ENCODE measurements at regions not wholly inside any gene's neighbourhood (a gene's known extent, or its start where the extent isn't known, plus 50 kb on each side); places are given as distances from the start of the nearest gene placed in this dataset.

- Histone ChIP-seq H3K4me2 (ENCODE audit: control insufficient read depth, extremely low read depth, insufficient read depth, low read depth, low read length) (no peak overlapping the region), H3K27ac (ENCODE audit: control insufficient read depth, insufficient read depth, low read length) (no peak overlapping the region), H3K9me1 (ENCODE audit: control insufficient read depth, extremely low read depth, insufficient read depth, low read length) (no peaks in the 10 kb centered on the region), H3K27me3 (ENCODE audit: control insufficient read depth, extremely low read depth, insufficient read depth, low read length) (no peaks in the 10 kb centered on the region), H2AFZ (ENCODE audit: control insufficient read depth, low read length) (no peak overlapping the region), H3K9ac (ENCODE audit: control insufficient read depth, extremely low read depth, insufficient read depth, low read length) (no peak overlapping the region), H3K4me1 (ENCODE audit: control insufficient read depth, extremely low read depth, insufficient read depth, low read length) (peaks cover 15% of the 10 kb centered on the region), H3K4me3 (ENCODE audit: control insufficient read depth in 2 of 3, extremely low read depth in 1 of 3, insufficient read depth in 2 of 3, low read depth in 1 of 3, low read length in 3 of 3) (no peak overlapping the region), H3K36me3 (ENCODE audit: control insufficient read depth in 2 of 2, extremely low read depth in 1 of 2, insufficient read depth in 2 of 2, low read length in 2 of 2) (no peaks in the 10 kb centered on the region), H3K79me2 (ENCODE audit: control insufficient read depth, insufficient read depth, low read length) (no peaks in the 10 kb centered on the region), H3K9me3 (ENCODE audit: control insufficient read depth, low read depth, low read length) (no peaks in the 10 kb centered on the region), H4K20me1 (ENCODE audit: control insufficient read depth, extremely low read depth, insufficient read depth, low read length) (no peaks in the 10 kb centered on the region)
- no peak for TF ChIP-seq CTCF (optimal IDR thresholded peaks at IDR 0.05 in 1 of 3, IDR thresholded peaks at IDR 0.05 in 1 of 3, conservative IDR thresholded peaks at IDR 0.05 in 1 of 3; ENCODE audit: extremely low read depth in 1 of 3, insufficient read depth in 2 of 3, low read length in 3 of 3)
- no peak for TF ChIP-seq EZH2 (IDR thresholded peaks at IDR 0.05; ENCODE audit: low read length)
- DNase-seq (ENCODE audit: low read depth, low spot score) (no peak), FAIRE-seq (no peak)
- dilution Hi-C loops (cut with MboI; ENCODE audit: extremely low pct_ligation_motif_present, low sequenced_read_pairs), result no loop called here
Observed at GRCh38 chr5:54637654-54638053, 120.1 kb downstream of the SNX18 start.

DNA sequence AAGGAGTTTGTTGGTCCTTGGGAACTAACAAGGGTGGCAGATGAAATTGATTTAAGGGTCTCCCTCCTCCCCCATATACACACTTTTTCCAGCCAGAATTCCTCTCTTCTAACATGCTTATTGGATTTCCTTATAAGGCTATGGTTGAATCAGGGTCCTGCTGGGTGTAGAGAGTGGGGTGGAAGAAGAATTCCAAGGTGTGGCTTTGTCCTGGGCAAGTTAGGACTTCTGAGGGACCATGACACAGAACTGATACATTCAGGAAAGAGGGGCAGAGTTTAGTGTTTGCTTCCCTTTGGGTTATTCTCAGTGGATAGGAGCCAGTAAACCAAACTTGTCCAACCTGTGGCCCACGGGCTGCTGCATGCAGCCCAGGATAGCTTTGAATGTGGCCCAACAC lies 116.5 kb downstream of the SNX18 start:
- H3K4me2 ChIP-seq (ENCODE audit: control insufficient read depth, extremely low read depth, insufficient read depth, low read depth, low read length), result peak overlapping the region; percentile 47
- no peak overlapping the region for H3K9ac ChIP-seq (ENCODE audit: control insufficient read depth, extremely low read depth, insufficient read depth, low read length)
- no peak for TF ChIP-seq EZH2 (IDR thresholded peaks at IDR 0.05; ENCODE audit: low read length)
- no peak for TF ChIP-seq CTCF (optimal IDR thresholded peaks at IDR 0.05 in 1 of 3, IDR thresholded peaks at IDR 0.05 in 1 of 3, conservative IDR thresholded peaks at IDR 0.05 in 1 of 3; ENCODE audit: extremely low read depth in 1 of 3, insufficient read depth in 2 of 3, low read length in 3 of 3)
- H3K36me3 ChIP-seq (ENCODE audit: control insufficient read depth in 2 of 2, extremely low read depth in 1 of 2, insufficient read depth in 2 of 2, low read length in 2 of 2), result no peaks in the 10 kb centered on the region
- H3K4me3 ChIP-seq (ENCODE audit: control insufficient read depth in 2 of 3, extremely low read depth in 1 of 3, insufficient read depth in 2 of 3, low read depth in 1 of 3, low read length in 3 of 3), result no peak overlapping the region
- dilution Hi-C loops (cut with MboI; ENCODE audit: extremely low pct_ligation_motif_present, low sequenced_read_pairs), result no loop called here
- peak; percentile 42 for DNase-seq (ENCODE audit: low read depth, low spot score)
- peak; percentile 83 for FAIRE-seq
- no peaks in the 10 kb centered on the region for H4K20me1 ChIP-seq (ENCODE audit: control insufficient read depth, extremely low read depth, insufficient read depth, low read length)
- H3K79me2 ChIP-seq (ENCODE audit: control insufficient read depth, insufficient read depth, low read length), result no peaks in the 10 kb centered on the region
- no peaks in the 10 kb centered on the region for H3K9me1 ChIP-seq (ENCODE audit: control insufficient read depth, extremely low read depth, insufficient read depth, low read length)
- H3K27me3 ChIP-seq (ENCODE audit: control insufficient read depth, extremely low read depth, insufficient read depth, low read length), result no peaks in the 10 kb centered on the region
- H3K4me1 ChIP-seq (ENCODE audit: control insufficient read depth, extremely low read depth, insufficient read depth, low read length), result peaks cover 19% of the 10 kb centered on the region
- no peaks in the 10 kb centered on the region for H3K9me3 ChIP-seq (ENCODE audit: control insufficient read depth, low read depth, low read length)
- no peak overlapping the region for H3K27ac ChIP-seq (ENCODE audit: control insufficient read depth, insufficient read depth, low read length)
- H2AFZ ChIP-seq (ENCODE audit: control insufficient read depth, low read length), result peak overlapping the region; percentile 5

All from keratinocyte (primary cell).